Activated naive CD4-positive, alpha-beta T cell treated with anti-CD3 and anti-CD28 coated beads for 36 hours (primary cell): ENCODE measurements at regions not wholly inside any gene's neighbourhood (a gene's known extent, or its start where the extent isn't known, plus 50 kb on each side); places are given as distances from the start of the nearest gene placed in this dataset.

Experiments used
- CTCF ChIA-PET: fragments of 350-600 bp; sonication (Branson Sonifier 250); formaldehyde crosslinking; loops from one replicate; lab custom pipeline; 2021; ENCODE audit warnings: antibody characterized with exemption; lab: Charles Lee
- DNase-seq: peaks from one replicate; pipeline ENCODE4 v3.0.0-alpha.2; 2020
- H3K27ac Mint-ChIP-seq: one replicate; pipeline ENCODE4 v1.8.0; 2021; ENCODE audit warnings: mild to moderate bottlenecking, mixed read lengths
- H3K27me3 Mint-ChIP-seq: one replicate; pipeline ENCODE4 v1.8.0; 2021; ENCODE audit warnings: low read depth, mixed read lengths
- H3K36me3 Mint-ChIP-seq: one replicate; pipeline ENCODE4 v1.8.0; 2021; ENCODE audit warnings: low read depth, mixed read lengths
- H3K4me1 Mint-ChIP-seq: one replicate; pipeline ENCODE4 v1.8.0; 2021; ENCODE audit warnings: low read depth, mixed read lengths
- H3K4me3 Mint-ChIP-seq: one replicate; pipeline ENCODE4 v1.8.0; 2021; ENCODE audit warnings: mild to moderate bottlenecking, moderate library complexity, mixed read lengths
- H3K9me3 Mint-ChIP-seq: one replicate; pipeline ENCODE4 v1.8.0; 2021; ENCODE audit warnings: mixed read lengths
- intact Hi-C: fragments of 100-400 bp; cut with micrococcal nuclease; formaldehyde crosslinking; loops from one replicate; pipeline ENCODE4 v1.15.1; 2023

DNA sequence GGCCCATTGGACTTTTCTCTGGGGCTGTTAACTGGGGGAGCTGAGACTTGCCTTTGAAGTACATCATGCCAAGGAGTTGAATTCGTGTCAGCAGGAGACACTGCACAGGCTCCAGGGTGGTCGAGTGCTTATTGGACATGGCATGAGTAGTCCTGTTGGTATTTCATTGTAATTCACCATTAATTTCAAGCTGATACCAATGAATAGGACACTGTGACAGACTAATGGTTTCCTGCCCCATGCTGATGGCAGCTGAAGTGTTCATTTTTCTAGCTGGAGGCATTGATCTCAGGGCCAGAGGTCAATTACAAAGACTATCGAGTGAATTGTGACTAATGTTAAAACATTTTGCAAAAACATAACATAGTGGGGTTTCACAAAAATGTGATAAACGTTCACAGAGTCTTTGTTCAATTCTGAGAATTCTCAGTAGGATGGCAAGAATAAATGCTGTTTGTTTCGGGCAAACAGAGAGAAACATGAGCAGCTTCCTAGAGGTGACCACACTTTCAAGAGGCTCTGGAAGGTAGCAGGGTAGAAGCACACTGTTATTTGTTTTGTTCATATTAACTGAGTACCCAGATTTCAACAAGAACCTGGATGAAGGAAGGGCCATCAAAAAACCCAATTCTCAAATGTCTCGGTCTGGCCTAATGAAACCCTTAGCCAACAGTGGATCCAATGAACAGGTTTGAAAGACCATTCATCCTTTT is 90.6 kb upstream of the ARL4C start:
- H3K4me3 Mint-ChIP-seq, result no peak overlapping the region
- no peak overlapping the region for H3K27ac Mint-ChIP-seq
- intact Hi-C loops, result no loop called here
- peaks cover 8% of the 10 kb centered on the region for H3K27me3 Mint-ChIP-seq
- no peaks in the 10 kb centered on the region for H3K4me1 Mint-ChIP-seq
- CTCF ChIA-PET, result interaction anchor here (0.5 kb wide), 1 partner anchor 670 kb away, joined by 3 read pairs; no protein-coding TSS in a partner anchor
- no peaks in the 10 kb centered on the region for H3K9me3 Mint-ChIP-seq
- H3K36me3 Mint-ChIP-seq, result no peaks in the 10 kb centered on the region
- DNase-seq, result no peak

GRCh38 chr2:234583331-234583730 is 86.5 kb upstream of the ARL4C start:
- Mint-ChIP-seq H3K4me1 (no peaks in the 10 kb centered on the region), H3K36me3 (no peaks in the 10 kb centered on the region), H3K27ac (no peak overlapping the region), H3K9me3 (no peaks in the 10 kb centered on the region), H3K27me3 (peaks cover 11% of the 10 kb centered on the region), H3K4me3 (no peak overlapping the region)
- no peak for DNase-seq
- intact Hi-C loops, result no loop called here
- CTCF ChIA-PET, result no interaction called here

GRCh38 chr2:234580686-234581085 is 83.8 kb upstream of the ARL4C start:
- intact Hi-C loops, result no loop called here

GRCh38 chr2:234579231-234579962 is 82.5 kb upstream of the ARL4C start:
- H3K4me1 Mint-ChIP-seq, result no peaks in the 10 kb centered on the region
- H3K4me3 Mint-ChIP-seq, result no peak overlapping the region
- no peaks in the 10 kb centered on the region for H3K9me3 Mint-ChIP-seq
- CTCF ChIA-PET, result no interaction called here
- intact Hi-C loops, result no loop called here
- peaks cover 9% of the 10 kb centered on the region for H3K27me3 Mint-ChIP-seq
- no peaks in the 10 kb centered on the region for H3K36me3 Mint-ChIP-seq
- no peak for DNase-seq
- no peak overlapping the region for H3K27ac Mint-ChIP-seq

More at GRCh38 chr2:234580686-234581085, 83.8 kb upstream of the ARL4C start:
- H3K4me1 Mint-ChIP-seq, result no peaks in the 10 kb centered on the region
- CTCF ChIA-PET, result no interaction called here
- H3K4me3 Mint-ChIP-seq, result no peak overlapping the region
- H3K27me3 Mint-ChIP-seq, result peaks cover 11% of the 10 kb centered on the region
- H3K9me3 Mint-ChIP-seq, result no peaks in the 10 kb centered on the region
- H3K36me3 Mint-ChIP-seq, result no peaks in the 10 kb centered on the region
- DNase-seq, result no peak
- H3K27ac Mint-ChIP-seq, result no peak overlapping the region

DNA sequence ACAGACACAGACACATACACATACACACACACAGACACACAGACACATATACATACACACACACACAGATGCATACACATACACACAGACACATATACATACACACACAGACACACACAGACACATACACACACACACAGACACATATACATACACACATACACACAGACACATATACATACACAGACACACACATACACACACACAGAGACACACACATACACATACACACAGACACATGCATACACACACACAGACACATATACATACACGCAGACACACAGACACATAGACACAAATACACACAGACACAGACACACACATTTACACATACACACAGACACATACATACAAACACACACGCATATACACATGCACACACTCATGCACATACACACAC is 81.5 kb upstream of the ARL4C start:
- Mint-ChIP-seq H3K27me3 (peaks cover 7% of the 10 kb centered on the region), H3K36me3 (no peaks in the 10 kb centered on the region), H3K4me1 (no peaks in the 10 kb centered on the region), H3K4me3 (no peak overlapping the region), H3K27ac (no peak overlapping the region), H3K9me3 (no peaks in the 10 kb centered on the region)
- CTCF ChIA-PET, result no interaction called here
- DNase-seq, result no peak
- intact Hi-C loops, result no loop called here

- Mint-ChIP-seq H3K9me3 (no peaks in the 10 kb centered on the region), H3K4me1 (no peaks in the 10 kb centered on the region), H3K36me3 (no peaks in the 10 kb centered on the region), H3K27ac (no peak overlapping the region), H3K4me3 (no peak overlapping the region), H3K27me3 (peaks cover 3% of the 10 kb centered on the region)
- DNase-seq, result no peak
- CTCF ChIA-PET, result interaction anchor here (0.6 to 1.5 kb wide), 2 partner anchors 32 to 540 kb away, joined by 3 to 4 read pairs; no protein-coding TSS in a partner anchor
- intact Hi-C loops, result no loop called here
Observed at GRCh38 chr2:234577191-234577590, 80.3 kb upstream of the ARL4C start.

DNA sequence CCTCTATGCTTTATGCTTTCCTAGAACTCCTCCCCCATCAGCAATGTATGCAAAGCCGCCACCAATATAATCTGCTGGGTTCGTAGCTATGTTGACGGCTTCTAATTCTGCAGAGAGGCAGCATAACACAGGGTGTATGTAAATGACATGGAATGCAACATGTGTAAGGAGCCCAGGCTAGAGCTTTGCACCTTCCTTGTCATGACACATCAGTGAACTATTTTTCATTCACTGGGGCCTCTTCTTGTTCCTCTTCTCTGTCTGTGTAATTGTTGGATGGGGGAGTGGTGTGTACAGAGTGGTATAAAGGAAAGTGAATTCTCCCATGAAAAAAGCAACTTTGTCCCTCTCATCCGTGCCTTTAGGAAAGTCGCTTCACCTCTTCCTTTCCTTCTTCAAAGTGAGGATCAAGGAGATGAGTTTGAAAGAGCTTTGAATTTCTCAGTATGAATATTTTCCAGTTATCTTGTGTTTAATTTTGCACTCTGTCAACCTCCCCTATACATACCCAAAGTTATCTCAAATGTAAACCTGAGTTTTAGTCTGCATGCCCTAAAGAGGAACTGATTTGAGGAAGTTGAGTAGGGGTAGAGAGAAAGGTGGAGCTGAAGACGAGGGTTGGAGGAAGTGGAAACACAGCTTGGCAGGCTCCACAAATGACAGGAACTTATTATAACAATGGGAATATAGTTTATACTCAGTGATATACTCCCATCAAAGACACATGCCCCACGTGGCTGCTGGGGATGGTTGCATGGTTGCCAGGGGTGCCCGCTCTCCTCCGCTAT is 74.9 kb upstream of the ARL4C start:
- Mint-ChIP-seq H3K27me3 (peaks cover 18% of the 10 kb centered on the region), H3K4me1 (no peaks in the 10 kb centered on the region), H3K9me3 (no peaks in the 10 kb centered on the region), H3K27ac (no peak overlapping the region), H3K36me3 (no peaks in the 10 kb centered on the region), H3K4me3 (no peak overlapping the region)
- CTCF ChIA-PET, result interaction anchor here (0.6 to 1.7 kb wide), 2 partner anchors 21 to 536 kb away, joined by 3 to 5 read pairs; no protein-coding TSS in a partner anchor
- intact Hi-C loops, result no loop called here
- DNase-seq, result no peak

GRCh38 chr2:234570476-234570875 is 73.6 kb upstream of the ARL4C start:
- no peaks in the 10 kb centered on the region for H3K36me3 Mint-ChIP-seq
- H3K4me1 Mint-ChIP-seq, result no peaks in the 10 kb centered on the region
- CTCF ChIA-PET, result no interaction called here
- no peaks in the 10 kb centered on the region for H3K9me3 Mint-ChIP-seq
- H3K27me3 Mint-ChIP-seq, result peaks cover 18% of the 10 kb centered on the region
- no peak overlapping the region for H3K27ac Mint-ChIP-seq
- intact Hi-C loops, result no loop called here
- no peak for DNase-seq
- no peak overlapping the region for H3K4me3 Mint-ChIP-seq

DNA sequence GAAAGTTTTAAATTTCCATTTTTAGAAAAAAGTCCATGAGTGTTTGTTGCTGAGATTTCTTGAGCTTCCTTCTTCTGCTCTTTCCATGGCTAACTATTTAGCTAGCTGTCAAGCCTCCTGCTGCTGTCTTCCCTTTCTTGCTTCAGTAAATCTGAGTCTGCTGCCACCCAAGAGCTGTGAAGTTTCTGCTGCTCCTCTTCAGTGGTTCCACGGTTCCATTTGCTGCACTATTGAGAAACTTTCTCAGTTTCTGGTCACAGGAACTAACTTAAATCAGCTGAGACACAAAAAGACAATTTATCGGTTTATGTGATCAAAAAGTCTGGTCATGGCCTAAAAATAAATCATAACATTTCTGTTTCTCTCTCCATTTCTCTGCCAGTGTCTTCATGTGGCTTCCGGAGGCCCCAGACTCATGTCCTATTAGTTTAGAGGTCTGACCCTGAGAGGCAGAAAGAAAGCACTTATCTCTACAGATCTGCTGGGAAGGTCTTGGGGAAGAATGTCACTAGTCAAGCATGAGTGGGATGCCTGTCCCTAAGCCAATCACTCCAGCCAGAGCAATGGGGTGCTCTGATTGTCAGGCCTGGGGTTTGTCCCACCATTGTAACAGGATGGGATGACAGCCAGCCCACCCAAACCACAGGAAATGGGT is 73.0 kb upstream of the ARL4C start:
- H3K27ac Mint-ChIP-seq, result no peak overlapping the region
- no peaks in the 10 kb centered on the region for H3K4me1 Mint-ChIP-seq
- no peaks in the 10 kb centered on the region for H3K36me3 Mint-ChIP-seq
- intact Hi-C loops, result no loop called here
- no peak overlapping the region for H3K4me3 Mint-ChIP-seq
- DNase-seq, result no peak
- H3K9me3 Mint-ChIP-seq, result no peaks in the 10 kb centered on the region
- CTCF ChIA-PET, result no interaction called here
- peaks cover 18% of the 10 kb centered on the region for H3K27me3 Mint-ChIP-seq

- H3K4me3 Mint-ChIP-seq, result no peak overlapping the region
- peaks cover 2% of the 10 kb centered on the region for H3K9me3 Mint-ChIP-seq
- H3K4me1 Mint-ChIP-seq, result no peaks in the 10 kb centered on the region
- peaks cover 14% of the 10 kb centered on the region for H3K27me3 Mint-ChIP-seq
- intact Hi-C loops, result no loop called here
- CTCF ChIA-PET, result interaction anchor here (1.3 kb wide), 1 partner anchor 21 kb away, joined by 4 read pairs; no protein-coding TSS in a partner anchor
- DNase-seq, result no peak
- H3K36me3 Mint-ChIP-seq, result no peaks in the 10 kb centered on the region
- H3K27ac Mint-ChIP-seq, result no peak overlapping the region
Observed at GRCh38 chr2:234566622-234567021, 69.7 kb upstream of the ARL4C start.

DNA sequence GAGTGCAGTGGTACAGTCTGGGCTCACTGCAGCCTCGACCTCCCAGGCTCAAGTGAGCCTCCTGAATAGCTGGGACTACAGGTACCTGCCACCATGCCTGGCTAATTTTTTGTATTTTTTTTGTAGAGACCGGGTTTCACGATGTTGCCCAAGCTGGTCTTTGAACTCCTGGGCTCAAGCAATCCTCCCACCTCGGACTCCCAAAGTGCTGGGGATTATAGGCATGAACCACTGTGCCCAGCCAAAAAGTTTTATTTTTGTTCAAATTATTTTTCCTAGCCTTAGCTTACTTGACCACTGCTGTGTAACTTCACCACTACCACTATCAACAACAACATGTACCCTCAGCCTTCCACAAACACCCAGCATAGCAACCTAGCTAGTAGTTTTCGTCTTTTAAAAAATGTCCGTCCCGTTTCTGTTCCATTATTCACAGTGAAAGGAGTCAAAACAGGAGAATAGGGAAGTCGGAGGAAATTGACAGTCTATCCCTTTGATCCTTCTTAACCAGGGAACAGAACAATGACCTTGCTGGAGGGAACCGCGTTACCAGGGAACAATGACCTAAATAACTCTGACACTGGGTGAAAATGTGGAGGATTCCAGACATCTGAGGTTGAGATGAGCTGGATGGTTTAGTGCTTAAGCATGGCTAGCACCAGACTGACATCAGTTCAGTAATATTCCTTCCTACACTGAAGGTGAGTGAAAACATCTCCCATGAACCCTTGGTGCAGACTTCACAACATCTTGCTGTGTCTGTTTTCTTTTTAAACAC is 69.2 kb upstream of the ARL4C start:
- no peak for DNase-seq
- H3K27ac Mint-ChIP-seq, result no peak overlapping the region
- H3K4me3 Mint-ChIP-seq, result no peak overlapping the region
- H3K36me3 Mint-ChIP-seq, result no peaks in the 10 kb centered on the region
- CTCF ChIA-PET, result interaction anchor here (0.8 to 1.3 kb wide), 2 partner anchors 21 to 600 kb away, joined by 3 to 4 read pairs; no protein-coding TSS in a partner anchor
- H3K27me3 Mint-ChIP-seq, result peaks cover 13% of the 10 kb centered on the region
- intact Hi-C loops, result no loop called here
- H3K9me3 Mint-ChIP-seq, result peaks cover 4% of the 10 kb centered on the region
- no peaks in the 10 kb centered on the region for H3K4me1 Mint-ChIP-seq
